ENCODE measurements at regions not wholly inside any gene's neighbourhood (a gene's known extent, or its start where the extent isn't known, plus 50 kb on each side); places are given as distances from the start of the nearest gene placed in this dataset.

- Histone ChIP-seq H2BK20ac (ENCODE audit: low read depth, low read length, poor library complexity, severe bottlenecking) (no peak overlapping the region), H3K23ac (ENCODE audit: insufficient read length, low read depth, low read length) (no peak overlapping the region), H3K4me1 (ENCODE audit: insufficient read depth, low read length) (peaks cover 2% of the 10 kb centered on the region; the same call in 1 of the 2 replicates), H3K14ac (ENCODE audit: insufficient read depth, low read length) (no peak overlapping the region), H3K9me3 (ENCODE audit: control insufficient read depth, low read depth, low read length) (no peaks in the 10 kb centered on the region), H3K23me2 (ENCODE audit: insufficient read length, low read depth, low read length, poor library complexity, severe bottlenecking) (no peaks in the 10 kb centered on the region), H3K9ac (ENCODE audit: extremely low read depth, insufficient read length, low read length) (no peak overlapping the region), H3K79me1 (ENCODE audit: insufficient read depth, low read depth, low read length, poor library complexity, severe bottlenecking) (no peaks in the 10 kb centered on the region), H2BK5ac (ENCODE audit: insufficient read length, low read length) (no peak overlapping the region), H4K91ac (ENCODE audit: insufficient read length, low read depth, low read length) (no peak overlapping the region), H2BK12ac (ENCODE audit: insufficient read length, low read depth, low read length) (no peak overlapping the region), H4K8ac (replicated peaks; ENCODE audit: insufficient read length, low read depth, low read length) (no peak overlapping the region), H4K20me1 (ENCODE audit: control insufficient read depth, insufficient read depth, insufficient read length) (no peaks in the 10 kb centered on the region), H3K18ac (ENCODE audit: insufficient read length, low read depth, low read length) (no peak overlapping the region), H2AFZ (ENCODE audit: low read length) (no peak overlapping the region), H3K79me2 (ENCODE audit: insufficient read depth, low read length) (no peaks in the 10 kb centered on the region), H3K56ac (ENCODE audit: insufficient read length, low read depth, low read length) (no peak overlapping the region), H3K27ac (ENCODE audit: insufficient read length, low read depth, low read length) (no peak overlapping the region), H3K4ac (ENCODE audit: low read depth, low read length) (no peak overlapping the region), H3T11ph (ENCODE audit: low read length) (no peak overlapping the region), H2BK120ac (ENCODE audit: low read depth, low read length, poor library complexity, severe bottlenecking) (no peak overlapping the region), H2BK15ac (ENCODE audit: low read depth, low read length) (no peak overlapping the region), H3K4me2 (ENCODE audit: insufficient read depth, insufficient read length, low read length) (no peak overlapping the region), H4K5ac (ENCODE audit: insufficient read length, low read depth, low read length) (no peak overlapping the region), H3K27me3 (ENCODE audit: insufficient read depth, low read length) (no peaks in the 10 kb centered on the region), H2AK5ac (ENCODE audit: insufficient read length, low read length) (no peak overlapping the region)
- WGBS (ENCODE audit: extremely low coverage, insufficient read length, low lambda C conversion rate), result no CpG with 5 or more reads among the region's 1 CpG
- TF ChIP-seq CTCF (conservative IDR thresholded peaks at IDR 0.05), result no peak
- Mint-ChIP-seq H3K9me3 (peaks cover 0 to 10% of the 10 kb centered on the region in 2 experiments; a peak in 1 of 5 replicates), H3K36me3 (ENCODE audit: insufficient read depth in 1 of 3, low read depth in 3 of 3) (peaks cover 0 to 1% (median 0%) of the 10 kb centered on the region in 3 experiments; a peak in 1 of 7 replicates), H3K27me3 (ENCODE audit: low read depth) (peaks cover 7% of the 10 kb centered on the region), H3K4me1 (peaks cover 12 to 21% of the 10 kb centered on the region in 2 experiments), H3K27ac (no peak overlapping the region), H3K4me3 (no peak overlapping the region)
- no peak for DNase-seq
Observed at GRCh38 chr15:53202876-53203275, 412.7 kb upstream of the ONECUT1 start.
